ENCODE measurements at regions not wholly inside any gene's neighbourhood (a gene's known extent, or its start where the extent isn't known, plus 50 kb on each side); places are given as distances from the start of the nearest gene placed in this dataset.

DNA sequence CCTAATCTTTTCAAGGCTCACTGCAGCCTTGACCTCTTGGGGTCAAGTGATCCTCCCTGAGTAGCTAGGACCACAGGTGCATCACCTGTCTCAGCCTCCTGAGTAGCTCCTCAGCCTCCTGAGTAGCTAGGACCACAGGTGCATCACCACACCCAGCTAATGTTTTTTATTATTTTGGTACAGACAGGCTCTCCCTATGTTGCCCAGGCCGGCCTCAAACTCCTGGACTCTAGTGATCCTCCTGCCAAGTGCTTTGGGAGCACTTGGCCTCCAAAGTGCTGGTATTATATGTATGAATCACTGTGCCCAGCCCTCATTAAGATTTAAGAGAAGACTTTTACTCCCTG is 58.5 kb upstream of the S1PR1 start:
- TF ChIP-seq POLR2AphosphoS5 (IDR thresholded peaks at IDR 0.05; ENCODE audit: borderline replicate concordance, low read depth, low read length) = no peak
- no peak for TF ChIP-seq EZH2 (IDR thresholded peaks at IDR 0.05)
- no peak for TF ChIP-seq FOXP2 (optimal IDR thresholded peaks at IDR 0.05; ENCODE audit: control extremely low read depth, extremely low read length, insufficient read depth)

Data from SK-N-MC (cell line).